K562 (cell line): ENCODE measurements at regions not wholly inside any gene's neighbourhood (a gene's known extent, or its start where the extent isn't known, plus 50 kb on each side); places are given as distances from the start of the nearest gene placed in this dataset.

Experiments used
- ATAC-seq: fragments of 200-7000 bp; cut with Tn5 transposase; 3 replicates; pipeline ENCODE4 v1.9.1; 2020; ENCODE audit warnings: moderate library complexity
- BruUV-seq: library from RNA; stranded (reverse); fragments of 400-500 nt; replicated peaks from 2 replicates; lab custom pipeline; 2021; lab: Mats Ljungman, UMichigan
- CTCF ChIA-PET: fragments of 300-600 bp; formaldehyde crosslinking; extraction: SDS; loops from one replicate; lab custom pipeline; 2021; ENCODE audit warnings: low intra/inter-chr PET ratio; lab: Yijun Ruan, JAX
- POLR2A ChIA-PET: fragments of 300-600, 350-650 bp; sonication (Branson Sonifier 250); formaldehyde crosslinking; extraction: SDS; loops from one replicate; lab custom pipeline; 2021; ENCODE audit warnings: antibody characterized with exemption, inconsistent platforms; lab: Yijun Ruan, JAX
- DNase-seq, 4 experiments: peaks; one replicate each; pipeline versions ENCODE4 v3.0.0 to v3.0.0-alpha.2; 2011 to 2018; ENCODE audit warnings: low spot score in 3 of 4, mixed read lengths in 3 of 4; ENCODE audit errors: extremely low read depth in 1 of 4
- FAIRE-seq: peaks from 2 replicates; lab custom pipeline; 2011; peaks lifted over from hg19 to GRCh38; lab: Jason Lieb, UNC
- H2AFZ ChIP-seq: 2 replicates; pipeline ENCODE4 v1.6.0; 2011; ENCODE audit warnings: low read depth, low read length, control low read depth, inconsistent platforms
- H3K27ac ChIP-seq: fragments of 200-600 bp; 3 replicates; pipeline ENCODE4 v1.8.0; 2011; ENCODE audit warnings: low read depth, mild to moderate bottlenecking, control low read depth, inconsistent platforms, low read length, moderate library complexity, mixed read lengths; ENCODE audit errors: extremely low read depth
- H3K27me3 ChIP-seq, 2 experiments: fragments of 300-600 bp in 1 of 2; 2 replicates in 1 of 2; 3 replicates in 1 of 2; pipeline versions ENCODE4 v1.6.0 to v1.8.0; 2011; ENCODE audit warnings: inconsistent platforms in 2 of 2, low read length in 2 of 2, mild to moderate bottlenecking in 1 of 2, mixed read lengths in 1 of 2, moderate library complexity in 1 of 2; ENCODE audit not compliant: control insufficient read depth in 2 of 2, insufficient read depth in 2 of 2
- H3K36me3 ChIP-seq: fragments of 300-600 bp; 3 replicates; pipeline ENCODE4 v1.8.0; 2011; ENCODE audit warnings: mild to moderate bottlenecking, low read length, inconsistent platforms; ENCODE audit not compliant: control insufficient read depth, insufficient read depth
- H3K4me1 ChIP-seq, 2 experiments: fragments of 200-600 bp in 1 of 2; replicated peaks in 1 of 2; 2 replicates in 1 of 2; 3 replicates in 1 of 2; pipeline versions ENCODE4 v1.5.1 to v1.8.0; 2011; ENCODE audit warnings: inconsistent platforms in 2 of 2, low read length in 2 of 2, mild to moderate bottlenecking in 1 of 2, mixed read lengths in 1 of 2, moderate library complexity in 1 of 2; ENCODE audit not compliant: control insufficient read depth in 2 of 2, insufficient read depth in 2 of 2
- H3K4me2 ChIP-seq: 2 replicates; pipeline ENCODE4 v1.6.1; 2011; ENCODE audit warnings: low read length, control low read depth, inconsistent platforms, mixed read lengths; ENCODE audit not compliant: insufficient read depth
- H3K4me3 ChIP-seq: fragments of 200-600 bp; sonication (generic), shearing (Covaris generic); 2 replicates; pipeline ENCODE4 v1.5.1; 2016; ENCODE audit warnings: control low read depth, inconsistent platforms
- H3K79me2 ChIP-seq: fragments of 200-600 bp; 3 replicates; pipeline ENCODE4 v1.8.0; 2011; ENCODE audit warnings: low read length, inconsistent platforms; ENCODE audit not compliant: control insufficient read depth, insufficient read depth
- H3K9ac ChIP-seq, 2 experiments: 2 replicates each; pipeline versions ENCODE4 v1.6.0 to v1.6.1; 2011; ENCODE audit warnings: low read depth in 2 of 2, low read length in 2 of 2, control low read depth in 1 of 2, inconsistent platforms in 1 of 2, mild to moderate bottlenecking in 1 of 2, mixed read lengths in 1 of 2; ENCODE audit not compliant: insufficient read depth in 1 of 2
- H3K9me1 ChIP-seq: one replicate; pipeline ENCODE4 v1.6.0; 2011; ENCODE audit warnings: inconsistent platforms, mild to moderate bottlenecking, low read length, moderate library complexity; ENCODE audit not compliant: control insufficient read depth, insufficient read depth
- H3K9me3 ChIP-seq: replicated peaks from 2 replicates; pipeline ENCODE4 v1.5.1; 2011; ENCODE audit warnings: low read depth, low read length, inconsistent platforms; ENCODE audit not compliant: control insufficient read depth, insufficient read depth
- H4K20me1 ChIP-seq: replicated peaks from 2 replicates; pipeline ENCODE4 v1.6.1; 2011; ENCODE audit warnings: low read length, inconsistent platforms, mixed read lengths; ENCODE audit not compliant: control insufficient read depth, insufficient read depth
- BRD4 ChIP-seq: fragments of 200-600 bp; sonication (generic); IDR thresholded peaks from 2 replicates; pipeline ENCODE4 v1.6.1; 2017; ENCODE audit warnings: inconsistent platforms
- CBFB ChIP-seq: sonication (generic); formaldehyde crosslinking; IDR thresholded peaks from 2 replicates; pipeline ENCODE4 v1.4.0; 2020; ENCODE audit warnings: mild to moderate bottlenecking, missing genetic modification reagents
- DACH1 ChIP-seq: fragments of 450-650 bp; IDR thresholded peaks from 2 replicates; pipeline ENCODE4 v1.6.1; 2018; ENCODE audit not compliant: partially characterized antibody
- ETS2 ChIP-seq: IDR thresholded peaks from 2 replicates; pipeline ENCODE4 v1.6.1; 2016; ENCODE audit warnings: borderline replicate concordance, missing genetic modification characterization, mild to moderate bottlenecking, moderate library complexity, missing compliant biosample characterization; ENCODE audit not compliant: poor library complexity, severe bottlenecking
- GATAD2B ChIP-seq: fragments of 450-650 bp; IDR thresholded peaks from 2 replicates; pipeline ENCODE4 v1.6.1; 2017; ENCODE audit warnings: mild to moderate bottlenecking, borderline replicate concordance
- GTF2E2 ChIP-seq: fragments of 200-800 bp; sonication (Bioruptor generic); IDR thresholded peaks from 2 replicates; pipeline ENCODE4 v1.6.1; 2016; ENCODE audit warnings: missing genetic modification characterization, missing compliant biosample characterization
- LCOR ChIP-seq: sonication (generic); formaldehyde crosslinking; IDR thresholded peaks from 2 replicates; pipeline ENCODE4 v1.8.0; 2022; ENCODE audit warnings: mild to moderate bottlenecking, missing genetic modification reagents
- RHOXF2B ChIP-seq: fragments of 250-450 bp; sonication (Bioruptor Pico); conservative IDR thresholded peaks from 2 replicates; pipeline ENCODE4 v1.5.1; 2021
- TAF7 ChIP-seq: fragments of 450-650 bp; IDR thresholded peaks from 2 replicates; pipeline ENCODE4 v1.6.1; 2016; ENCODE audit warnings: missing genetic modification characterization, missing compliant biosample characterization
- XRCC5 ChIP-seq: fragments of 200-400 bp; formaldehyde crosslinking; IDR thresholded peaks from 2 replicates; pipeline ENCODE4 v1.6.1; 2017; ENCODE audit warnings: low read depth, mild to moderate bottlenecking, low read length
- ZBTB17 ChIP-seq: fragments of 450-650 bp; formaldehyde crosslinking; IDR thresholded peaks from 2 replicates; pipeline ENCODE4 v1.4.0; 2020; ENCODE audit warnings: mild to moderate bottlenecking
- ZFP1 ChIP-seq: fragments of 450-650 bp; formaldehyde crosslinking; IDR thresholded peaks from 2 replicates; pipeline ENCODE4 v1.4.0; 2020; ENCODE audit warnings: mild to moderate bottlenecking, mixed read lengths
- ZNF583 ChIP-seq: fragments of 250-450 bp; sonication (Bioruptor Pico); IDR thresholded peaks from 2 replicates; pipeline ENCODE4 v1.4.0; 2020
- WGBS: fragments of 100-300 bp; shearing (Covaris generic); methylation state at CpG from one replicate; pipeline ENCODE4 v1.1.6; 2016; ENCODE audit warnings: low coverage, mixed read lengths; ENCODE audit not compliant: insufficient coverage; ENCODE audit errors: missing lambda C conversion rate; 5-methylcytosine and 5-hydroxymethylcytosine counted together
- in situ Hi-C: fragments of 300-500 bp; cut with MboI; formaldehyde crosslinking; loops from 4 replicates; pipeline ENCODE4 v1.15.0; 2018; ENCODE audit warnings: inconsistent platforms, mixed read lengths
- intact Hi-C: fragments of 100-400 bp; cut with micrococcal nuclease; formaldehyde crosslinking; loops from 2 replicates; pipeline ENCODE4 v1.14.2; 2022
- TF ChIP-seq, protein P1 (sequence below): fragments of 200-600 bp; sonication (generic); IDR thresholded peaks from one replicate; pipeline ENCODE4 v1.6.1; 2012; ENCODE audit warnings: mild to moderate bottlenecking, low read depth, low read length, inconsistent platforms

DNA sequence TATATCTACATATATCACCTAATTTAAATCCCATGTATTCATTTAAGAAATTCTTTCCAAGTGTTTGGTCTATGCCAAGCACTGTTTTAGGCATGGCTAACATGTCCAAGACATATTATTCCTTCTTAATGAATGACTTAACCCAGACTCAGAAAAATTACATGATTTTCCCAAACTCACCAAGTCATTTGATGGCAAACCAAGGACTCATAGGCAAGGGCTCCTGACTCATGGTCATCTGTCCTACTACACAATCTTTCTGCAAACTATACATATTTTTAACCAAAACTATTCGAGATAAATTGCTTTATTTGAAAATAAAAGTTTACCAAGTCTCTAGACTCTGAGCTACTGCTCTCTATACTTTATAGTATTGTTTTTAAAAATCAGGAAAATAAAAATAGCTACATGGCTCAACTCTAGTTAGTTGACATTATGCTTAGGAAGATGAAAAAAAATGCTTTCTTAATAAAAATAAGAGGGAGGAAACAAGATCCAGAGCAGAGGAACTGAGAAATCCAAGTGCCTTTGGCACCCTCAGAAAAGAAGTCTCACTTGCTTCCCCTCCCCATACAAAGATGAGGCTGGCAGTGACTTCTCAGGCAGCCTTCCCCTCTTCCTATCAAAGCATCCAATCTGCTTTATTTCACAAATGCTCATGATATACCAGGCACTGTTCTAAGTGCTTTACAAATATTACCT, 182.2 kb downstream of the RSL24D1 start:
- intact Hi-C loops = no loop called here

More for the DNA sequence above, 182.2 kb downstream of the RSL24D1 start:
- ChIA-PET POLR2A (no interaction called here), CTCF (no interaction called here)
- H3K9me1 ChIP-seq = no peaks in the 10 kb centered on the region
- no peaks in the 10 kb centered on the region for H4K20me1 ChIP-seq
- no peak overlapping the region for H2AFZ ChIP-seq
- no peak overlapping the region for H3K9ac ChIP-seq
- no peaks in the 10 kb centered on the region for H3K79me2 ChIP-seq
- in situ Hi-C loops = no loop called here
- WGBS = 0% methylated on average over 1 of the region's 1 CpG
- no peaks in the 10 kb centered on the region for H3K4me1 ChIP-seq
- no peak for FAIRE-seq
- H3K27me3 ChIP-seq = no peaks in the 10 kb centered on the region
- no TSS peak for BruUV-seq
- no peak overlapping the region for H3K27ac ChIP-seq
- no peak for TF ChIP-seq ZFP1 (CRISPR knock-in tag)
- TF ChIP-seq GTF2E2 = no peak
- no peak for TF ChIP-seq XRCC5
- no peak for TF ChIP-seq ZNF583 (CRISPR knock-in tag)
- TF ChIP-seq BRD4 = no peak
- TF ChIP-seq ZBTB17 (CRISPR knock-in tag) = no peak
- no peak for TF ChIP-seq LCOR (CRISPR knock-in tag)
- no peak for TF ChIP-seq ETS2 (tag)
- TF ChIP-seq, protein P1, sequence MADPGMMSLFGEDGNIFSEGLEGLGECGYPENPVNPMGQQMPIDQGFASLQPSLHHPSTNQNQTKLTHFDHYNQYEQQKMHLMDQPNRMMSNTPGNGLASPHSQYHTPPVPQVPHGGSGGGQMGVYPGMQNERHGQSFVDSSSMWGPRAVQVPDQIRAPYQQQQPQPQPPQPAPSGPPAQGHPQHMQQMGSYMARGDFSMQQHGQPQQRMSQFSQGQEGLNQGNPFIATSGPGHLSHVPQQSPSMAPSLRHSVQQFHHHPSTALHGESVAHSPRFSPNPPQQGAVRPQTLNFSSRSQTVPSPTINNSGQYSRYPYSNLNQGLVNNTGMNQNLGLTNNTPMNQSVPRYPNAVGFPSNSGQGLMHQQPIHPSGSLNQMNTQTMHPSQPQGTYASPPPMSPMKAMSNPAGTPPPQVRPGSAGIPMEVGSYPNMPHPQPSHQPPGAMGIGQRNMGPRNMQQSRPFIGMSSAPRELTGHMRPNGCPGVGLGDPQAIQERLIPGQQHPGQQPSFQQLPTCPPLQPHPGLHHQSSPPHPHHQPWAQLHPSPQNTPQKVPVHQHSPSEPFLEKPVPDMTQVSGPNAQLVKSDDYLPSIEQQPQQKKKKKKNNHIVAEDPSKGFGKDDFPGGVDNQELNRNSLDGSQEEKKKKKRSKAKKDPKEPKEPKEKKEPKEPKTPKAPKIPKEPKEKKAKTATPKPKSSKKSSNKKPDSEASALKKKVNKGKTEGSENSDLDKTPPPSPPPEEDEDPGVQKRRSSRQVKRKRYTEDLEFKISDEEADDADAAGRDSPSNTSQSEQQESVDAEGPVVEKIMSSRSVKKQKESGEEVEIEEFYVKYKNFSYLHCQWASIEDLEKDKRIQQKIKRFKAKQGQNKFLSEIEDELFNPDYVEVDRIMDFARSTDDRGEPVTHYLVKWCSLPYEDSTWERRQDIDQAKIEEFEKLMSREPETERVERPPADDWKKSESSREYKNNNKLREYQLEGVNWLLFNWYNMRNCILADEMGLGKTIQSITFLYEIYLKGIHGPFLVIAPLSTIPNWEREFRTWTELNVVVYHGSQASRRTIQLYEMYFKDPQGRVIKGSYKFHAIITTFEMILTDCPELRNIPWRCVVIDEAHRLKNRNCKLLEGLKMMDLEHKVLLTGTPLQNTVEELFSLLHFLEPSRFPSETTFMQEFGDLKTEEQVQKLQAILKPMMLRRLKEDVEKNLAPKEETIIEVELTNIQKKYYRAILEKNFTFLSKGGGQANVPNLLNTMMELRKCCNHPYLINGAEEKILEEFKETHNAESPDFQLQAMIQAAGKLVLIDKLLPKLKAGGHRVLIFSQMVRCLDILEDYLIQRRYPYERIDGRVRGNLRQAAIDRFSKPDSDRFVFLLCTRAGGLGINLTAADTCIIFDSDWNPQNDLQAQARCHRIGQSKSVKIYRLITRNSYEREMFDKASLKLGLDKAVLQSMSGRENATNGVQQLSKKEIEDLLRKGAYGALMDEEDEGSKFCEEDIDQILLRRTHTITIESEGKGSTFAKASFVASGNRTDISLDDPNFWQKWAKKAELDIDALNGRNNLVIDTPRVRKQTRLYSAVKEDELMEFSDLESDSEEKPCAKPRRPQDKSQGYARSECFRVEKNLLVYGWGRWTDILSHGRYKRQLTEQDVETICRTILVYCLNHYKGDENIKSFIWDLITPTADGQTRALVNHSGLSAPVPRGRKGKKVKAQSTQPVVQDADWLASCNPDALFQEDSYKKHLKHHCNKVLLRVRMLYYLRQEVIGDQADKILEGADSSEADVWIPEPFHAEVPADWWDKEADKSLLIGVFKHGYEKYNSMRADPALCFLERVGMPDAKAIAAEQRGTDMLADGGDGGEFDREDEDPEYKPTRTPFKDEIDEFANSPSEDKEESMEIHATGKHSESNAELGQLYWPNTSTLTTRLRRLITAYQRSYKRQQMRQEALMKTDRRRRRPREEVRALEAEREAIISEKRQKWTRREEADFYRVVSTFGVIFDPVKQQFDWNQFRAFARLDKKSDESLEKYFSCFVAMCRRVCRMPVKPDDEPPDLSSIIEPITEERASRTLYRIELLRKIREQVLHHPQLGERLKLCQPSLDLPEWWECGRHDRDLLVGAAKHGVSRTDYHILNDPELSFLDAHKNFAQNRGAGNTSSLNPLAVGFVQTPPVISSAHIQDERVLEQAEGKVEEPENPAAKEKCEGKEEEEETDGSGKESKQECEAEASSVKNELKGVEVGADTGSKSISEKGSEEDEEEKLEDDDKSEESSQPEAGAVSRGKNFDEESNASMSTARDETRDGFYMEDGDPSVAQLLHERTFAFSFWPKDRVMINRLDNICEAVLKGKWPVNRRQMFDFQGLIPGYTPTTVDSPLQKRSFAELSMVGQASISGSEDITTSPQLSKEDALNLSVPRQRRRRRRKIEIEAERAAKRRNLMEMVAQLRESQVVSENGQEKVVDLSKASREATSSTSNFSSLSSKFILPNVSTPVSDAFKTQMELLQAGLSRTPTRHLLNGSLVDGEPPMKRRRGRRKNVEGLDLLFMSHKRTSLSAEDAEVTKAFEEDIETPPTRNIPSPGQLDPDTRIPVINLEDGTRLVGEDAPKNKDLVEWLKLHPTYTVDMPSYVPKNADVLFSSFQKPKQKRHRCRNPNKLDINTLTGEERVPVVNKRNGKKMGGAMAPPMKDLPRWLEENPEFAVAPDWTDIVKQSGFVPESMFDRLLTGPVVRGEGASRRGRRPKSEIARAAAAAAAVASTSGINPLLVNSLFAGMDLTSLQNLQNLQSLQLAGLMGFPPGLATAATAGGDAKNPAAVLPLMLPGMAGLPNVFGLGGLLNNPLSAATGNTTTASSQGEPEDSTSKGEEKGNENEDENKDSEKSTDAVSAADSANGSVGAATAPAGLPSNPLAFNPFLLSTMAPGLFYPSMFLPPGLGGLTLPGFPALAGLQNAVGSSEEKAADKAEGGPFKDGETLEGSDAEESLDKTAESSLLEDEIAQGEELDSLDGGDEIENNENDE = no peak
- no peak for TF ChIP-seq CBFB (CRISPR knock-in tag)
- TF ChIP-seq TAF7 (tag) = no peak
- no peak for TF ChIP-seq RHOXF2B
- no peak for TF ChIP-seq DACH1
- no peak for TF ChIP-seq GATAD2B
- ATAC-seq = no peak
- no peak for DNase-seq
- no peaks in the 10 kb centered on the region for H3K36me3 ChIP-seq
- no peak overlapping the region for H3K4me3 ChIP-seq
- no peaks in the 10 kb centered on the region for H3K9me3 ChIP-seq
- H3K4me2 ChIP-seq = no peak overlapping the region
